Upper lobe of left lung (tissue), 6 donors: ENCODE measurements at regions not wholly inside any gene's neighbourhood (a gene's known extent, or its start where the extent isn't known, plus 50 kb on each side); places are given as distances from the start of the nearest gene placed in this dataset.

Source experiments
- ATAC-seq, 2 donors: fragments of 200-7000 bp; cut with Tn5 transposase; one replicate each; pipeline ENCODE4 v1.9.1; 2022; ENCODE audit warnings: mild to moderate bottlenecking in 2 of 2, moderate library complexity in 2 of 2; ENCODE audit not compliant: low FRiP score in 2 of 2
- DNase-seq, 2 donors: peaks; one replicate each; pipeline ENCODE4 v3.0.0-alpha.2; 2019 to 2020
- H3K27ac ChIP-seq, 4 donors: fragments of 200-600 bp; sonication (generic); one replicate each; pipeline ENCODE4 v1.5.1; 2016 to 2019
- H3K27me3 ChIP-seq, 4 donors: fragments of 200-600 bp; sonication (generic); one replicate each; pipeline ENCODE4 v1.5.1; 2017 to 2019
- H3K36me3 ChIP-seq, 4 donors: fragments of 200-600 bp; sonication (generic); one replicate each; pipeline ENCODE4 v1.5.1; 2016 to 2019
- H3K4me1 ChIP-seq, 4 donors: fragments of 200-600 bp; sonication (generic); one replicate each; pipeline ENCODE4 v1.5.1; 2018 to 2019
- H3K4me3 ChIP-seq, 4 donors: fragments of 200-600 bp; sonication (generic); one replicate each; pipeline ENCODE4 v1.5.1; 2017 to 2019; ENCODE audit warnings: mild to moderate bottlenecking in 2 of 4, moderate library complexity in 1 of 4
- H3K9me3 ChIP-seq, 4 donors: fragments of 200-600 bp; sonication (generic); one replicate each; pipeline ENCODE4 v1.5.1; 2018 to 2019
- EP300 ChIP-seq, 4 donors: sonication (generic); formaldehyde crosslinking; IDR thresholded peaks; one replicate each; pipeline ENCODE4 v1.5.1; 2017; ENCODE audit warnings: antibody characterized with exemption in 4 of 4, control low read depth in 2 of 4
- POLR2A ChIP-seq, 4 donors: fragments of 450-650 bp; IDR thresholded peaks; one replicate each; pipeline ENCODE4 v1.5.1; 2016 to 2017; ENCODE audit warnings: antibody characterized with exemption in 4 of 4, mild to moderate bottlenecking in 2 of 4
- POLR2AphosphoS5 ChIP-seq, 2 donors: sonication (generic); formaldehyde crosslinking; IDR thresholded peaks; one replicate each; pipeline ENCODE4 v1.5.1; 2017; ENCODE audit warnings: antibody characterized with exemption in 2 of 2
- WGBS, 2 donors: methylation state at CpG; one replicate each; pipeline ENCODE4 v1.1.5; 2017 to 2018; 5-methylcytosine and 5-hydroxymethylcytosine counted together
- TF ChIP-seq, protein P1 (sequence below), 6 experiments: fragments of 450-650 bp in 4 of 6; fragments of 200-600 bp in 2 of 6; sonication (generic) in 2 of 6; IDR thresholded peaks; one replicate each; pipeline ENCODE4 v1.5.1; 2016 to 2019; ENCODE audit warnings: antibody characterized with exemption in 6 of 6
- donor health status: DM: no; HTN: no; CAD: no; lungs with moderate emphysema.
- donor health status: DM: no; HTN: yes; CAD: no; lungs with severe emphysema.

DNA sequence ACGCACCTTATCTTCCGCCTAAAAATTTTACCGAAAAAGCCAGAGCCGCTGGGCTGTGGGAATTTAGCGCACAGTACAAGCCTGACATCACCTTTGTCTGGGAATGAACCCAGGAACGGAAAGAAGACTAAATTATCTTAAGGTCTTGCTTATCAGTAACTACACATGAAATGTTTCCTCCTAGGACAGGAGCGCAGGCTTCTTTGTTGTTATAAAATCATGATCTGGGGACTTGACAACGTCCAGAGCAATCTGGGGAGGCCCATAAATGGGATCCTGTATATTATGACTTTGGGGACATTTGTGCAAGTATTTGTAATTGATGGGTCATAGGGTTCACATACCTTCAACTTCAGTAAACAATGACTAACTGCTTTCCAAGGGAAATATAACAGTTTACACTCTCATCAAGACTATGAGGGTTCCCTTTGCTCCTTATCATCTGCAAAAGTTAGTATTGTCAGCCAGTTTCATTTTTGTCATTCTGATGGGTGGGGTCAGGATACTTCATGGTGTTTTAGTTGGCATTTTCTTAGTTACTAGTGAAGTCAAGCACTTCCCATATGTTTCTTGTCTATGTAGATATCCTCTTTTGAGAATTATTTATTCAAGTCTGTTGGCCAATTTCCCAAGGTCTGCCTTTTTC, 213.9 kb upstream of the PFN2 start:
- H3K9me3 ChIP-seq = peaks cover 0 to 1% (median 0%) of the 10 kb centered on the region in 4 donors
- ATAC-seq = no peak
- no peak overlapping the region for H3K27ac ChIP-seq
- H3K4me1 ChIP-seq = peaks cover 3 to 10% (median 6%) of the 10 kb centered on the region in 4 donors
- H3K27me3 ChIP-seq = no peaks in the 10 kb centered on the region
- TF ChIP-seq POLR2A (IDR thresholded peaks at IDR 0.05) (no peak), POLR2AphosphoS5 (IDR thresholded peaks at IDR 0.05) (no peak), EP300 (IDR thresholded peaks at IDR 0.05) (no peak)
- TF ChIP-seq, protein P1, sequence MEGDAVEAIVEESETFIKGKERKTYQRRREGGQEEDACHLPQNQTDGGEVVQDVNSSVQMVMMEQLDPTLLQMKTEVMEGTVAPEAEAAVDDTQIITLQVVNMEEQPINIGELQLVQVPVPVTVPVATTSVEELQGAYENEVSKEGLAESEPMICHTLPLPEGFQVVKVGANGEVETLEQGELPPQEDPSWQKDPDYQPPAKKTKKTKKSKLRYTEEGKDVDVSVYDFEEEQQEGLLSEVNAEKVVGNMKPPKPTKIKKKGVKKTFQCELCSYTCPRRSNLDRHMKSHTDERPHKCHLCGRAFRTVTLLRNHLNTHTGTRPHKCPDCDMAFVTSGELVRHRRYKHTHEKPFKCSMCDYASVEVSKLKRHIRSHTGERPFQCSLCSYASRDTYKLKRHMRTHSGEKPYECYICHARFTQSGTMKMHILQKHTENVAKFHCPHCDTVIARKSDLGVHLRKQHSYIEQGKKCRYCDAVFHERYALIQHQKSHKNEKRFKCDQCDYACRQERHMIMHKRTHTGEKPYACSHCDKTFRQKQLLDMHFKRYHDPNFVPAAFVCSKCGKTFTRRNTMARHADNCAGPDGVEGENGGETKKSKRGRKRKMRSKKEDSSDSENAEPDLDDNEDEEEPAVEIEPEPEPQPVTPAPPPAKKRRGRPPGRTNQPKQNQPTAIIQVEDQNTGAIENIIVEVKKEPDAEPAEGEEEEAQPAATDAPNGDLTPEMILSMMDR (IDR thresholded peaks at IDR 0.05) = no peak
- peak overlapping the region in 2 of 4 donors; percentile 28 to 40 for H3K4me3 ChIP-seq
- no peak for DNase-seq
- 7 to 8% methylated on average over 8 of the region's 8 CpGs for WGBS, 2 donors
- H3K36me3 ChIP-seq = no peaks in the 10 kb centered on the region

DNA sequence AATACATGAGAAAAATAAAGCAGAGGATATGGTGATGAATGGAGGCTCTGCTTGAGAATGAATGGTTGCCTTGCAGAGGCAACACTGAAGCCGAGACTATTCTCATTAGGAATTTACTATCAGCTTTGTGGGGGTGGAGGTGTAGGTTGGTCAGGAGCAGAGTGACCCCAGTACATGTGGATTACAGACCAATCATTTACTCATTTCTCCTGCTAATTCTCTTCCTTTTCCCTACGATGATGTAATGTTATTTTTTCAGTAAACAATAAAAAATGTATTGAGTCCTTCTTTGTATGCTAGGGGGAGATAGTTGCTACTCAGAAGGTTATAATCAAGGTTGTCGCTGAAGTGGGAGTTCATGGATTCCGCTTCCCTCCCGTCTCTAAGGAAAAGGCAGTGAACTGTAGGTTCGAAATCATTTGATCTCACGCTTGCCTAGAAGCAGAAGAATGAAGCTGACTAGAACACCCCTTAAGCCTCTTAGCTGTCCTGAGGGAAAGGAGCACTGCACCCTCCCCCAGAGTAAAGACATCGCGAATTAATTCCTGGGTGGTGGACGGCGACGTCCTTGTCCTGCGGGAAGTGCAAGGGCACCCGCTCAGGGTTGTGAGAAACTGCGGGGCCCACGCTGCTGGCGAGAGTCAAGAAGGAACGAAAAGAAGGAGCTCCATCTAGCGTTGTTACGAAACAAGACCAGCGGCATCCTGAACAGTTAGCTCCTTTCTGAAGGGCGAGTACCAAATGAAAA, 213.2 kb upstream of the PFN2 start:
- no peaks in the 10 kb centered on the region for H3K36me3 ChIP-seq
- 6 to 7% methylated on average over 22 of the region's 22 CpGs for WGBS, 2 donors
- peak overlapping the region in 2 of 4 donors; percentile 28 to 40 for H3K4me3 ChIP-seq
- ATAC-seq (peak; percentile 72 to 95), DNase-seq (peak; percentile 38 to 48)
- TF ChIP-seq POLR2A (IDR thresholded peaks at IDR 0.05) = no peak
- TF ChIP-seq, protein P1 (IDR thresholded peaks at IDR 0.05) = peak in 5 of 6 experiments; percentile 15 to 56 (median 36)
- no peaks in the 10 kb centered on the region for H3K9me3 ChIP-seq
- H3K27ac ChIP-seq = no peak overlapping the region
- H3K4me1 ChIP-seq = peaks cover 3 to 10% (median 6%) of the 10 kb centered on the region in 4 donors
- no peaks in the 10 kb centered on the region for H3K27me3 ChIP-seq

DNA sequence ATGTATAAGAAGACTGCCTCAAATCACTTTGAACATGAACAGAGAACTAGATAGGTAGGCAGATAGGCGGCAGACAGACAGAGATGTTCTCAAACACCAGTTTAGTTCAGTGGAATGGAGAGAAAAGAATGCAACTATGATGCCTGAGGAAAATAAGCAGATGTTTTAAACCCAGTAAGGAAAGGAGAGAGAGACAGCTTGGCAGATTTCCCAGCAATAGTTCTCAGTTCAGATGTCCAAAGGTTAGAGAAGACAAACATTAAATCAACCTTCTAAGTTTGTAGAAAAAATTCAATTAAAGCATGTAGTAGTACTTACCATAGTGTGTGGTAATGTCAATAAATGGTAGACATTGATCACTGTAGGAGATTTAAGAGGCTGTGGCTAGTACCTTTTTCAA, 209.6 kb upstream of the PFN2 start:
- no peak for ATAC-seq

DNA sequence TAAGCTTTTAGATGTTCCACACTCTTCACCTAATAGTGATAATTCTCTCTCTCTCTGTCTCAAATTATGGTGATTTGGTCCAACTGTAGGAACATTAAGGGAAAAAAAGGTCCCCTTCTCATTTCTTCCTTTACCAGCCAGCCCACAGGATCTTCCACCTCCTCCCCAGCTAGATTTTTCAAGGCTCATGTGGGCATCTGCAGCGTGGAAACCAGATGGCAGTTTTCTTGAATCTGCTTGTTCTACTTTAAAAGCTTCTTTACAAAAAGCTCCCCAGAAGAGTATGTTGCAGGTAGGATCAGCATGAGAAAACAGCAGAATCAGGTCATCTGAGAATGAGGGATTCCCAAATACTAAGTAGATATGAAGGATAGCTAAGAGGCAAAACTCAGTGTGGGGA, 208.6 kb upstream of the PFN2 start:
- ATAC-seq (no peak), DNase-seq (no peak)
- TF ChIP-seq EP300 (IDR thresholded peaks at IDR 0.05) = no peak
- TF ChIP-seq POLR2AphosphoS5 (IDR thresholded peaks at IDR 0.05) = no peak
- no peak for TF ChIP-seq POLR2A (IDR thresholded peaks at IDR 0.05)
- TF ChIP-seq, protein P1 (IDR thresholded peaks at IDR 0.05) = no peak
- no peaks in the 10 kb centered on the region for H3K27me3 ChIP-seq
- H3K4me3 ChIP-seq = no peak overlapping the region
- peaks cover 3 to 8% (median 5%) of the 10 kb centered on the region in 4 donors for H3K4me1 ChIP-seq
- no peak overlapping the region for H3K27ac ChIP-seq
- no peaks in the 10 kb centered on the region for H3K36me3 ChIP-seq
- H3K9me3 ChIP-seq = no peaks in the 10 kb centered on the region
- WGBS, 2 donors = 82 to 95% methylated on average over 1 of the region's 1 CpG

More for the DNA sequence above, 209.6 kb upstream of the PFN2 start:
- Histone ChIP-seq H3K27ac (no peak overlapping the region), H3K27me3 (no peaks in the 10 kb centered on the region), H3K4me1 (peaks cover 3 to 10% (median 6%) of the 10 kb centered on the region in 4 donors), H3K36me3 (no peaks in the 10 kb centered on the region), H3K4me3 (no peak overlapping the region), H3K9me3 (no peaks in the 10 kb centered on the region)
- no peak for TF ChIP-seq POLR2AphosphoS5 (IDR thresholded peaks at IDR 0.05)
- no peak for TF ChIP-seq EP300 (IDR thresholded peaks at IDR 0.05)
- TF ChIP-seq POLR2A (IDR thresholded peaks at IDR 0.05) = no peak
- TF ChIP-seq, protein P1 (IDR thresholded peaks at IDR 0.05) = no peak
- 81 to 82% methylated on average over 1 of the region's 1 CpG for WGBS, 2 donors
- DNase-seq = no peak
